HEK293 (cell line): ENCODE measurements at regions not wholly inside any gene's neighbourhood (a gene's known extent, or its start where the extent isn't known, plus 50 kb on each side); places are given as distances from the start of the nearest gene placed in this dataset.

Experiments
- CTCF ChIA-PET: fragments of 350-600 bp; formaldehyde crosslinking; extraction: SDS; loops from one replicate; lab custom pipeline; 2021; ENCODE audit warnings: antibody characterized with exemption; lab: Yijun Ruan, JAX
- POLR2A ChIA-PET: fragments of 300-600 bp; formaldehyde crosslinking; extraction: SDS; loops from one replicate; lab custom pipeline; 2020; ENCODE audit warnings: antibody characterized with exemption, inconsistent platforms; lab: Yijun Ruan, JAX
- H3K27ac ChIP-seq: fragments of 200-500 bp; sonication (Bioruptor generic); 2 replicates; pipeline ENCODE4 v1.5.1; 2014; ENCODE audit warnings: low read depth, low read length, control low read depth, inconsistent platforms; ENCODE audit errors: extremely low read depth
- H3K36me3 ChIP-seq, 2 experiments: fragments of 200-500 bp in 1 of 2; sonication (Bioruptor generic) in 1 of 2; 1 replicate in 1 of 2; 2 replicates in 1 of 2; pipeline ENCODE4 v1.5.1; 2014 to 2017; ENCODE audit warnings: inconsistent platforms in 2 of 2, low read length in 2 of 2; ENCODE audit not compliant: control insufficient read depth in 2 of 2, insufficient read depth in 1 of 2
- H3K4me1 ChIP-seq: fragments of 200-500 bp; sonication (Bioruptor generic); 2 replicates; pipeline ENCODE4 v1.5.1; 2014; ENCODE audit warnings: mild to moderate bottlenecking, low read length, inconsistent platforms; ENCODE audit not compliant: control insufficient read depth, insufficient read depth
- H3K4me3 ChIP-seq: 2 replicates; pipeline ENCODE4 v1.5.1; 2011; ENCODE audit warnings: low read depth, mild to moderate bottlenecking, control low read depth, low read length, moderate library complexity
- H3K9me3 ChIP-seq: fragments of 200-500 bp; sonication (Bioruptor generic); 2 replicates; pipeline ENCODE4 v1.5.1; 2014; ENCODE audit warnings: low read depth, low read length, inconsistent platforms; ENCODE audit not compliant: control insufficient read depth, insufficient read depth
- BCL6B ChIP-seq: fragments of 450-650 bp; formaldehyde crosslinking; IDR thresholded peaks from 2 replicates; pipeline ENCODE4 v1.5.1; 2017; ENCODE audit warnings: missing biosample characterization, missing genetic modification characterization
- EGR2 ChIP-seq: fragments of 450-650 bp; formaldehyde crosslinking; IDR thresholded peaks from 2 replicates; pipeline ENCODE4 v1.5.1; 2016; ENCODE audit warnings: low read depth, missing biosample characterization, missing genetic modification characterization
- GFI1B ChIP-seq: fragments of 450-650 bp; formaldehyde crosslinking; IDR thresholded peaks from 2 replicates; pipeline ENCODE4 v1.5.1; 2016; ENCODE audit warnings: missing biosample characterization, missing genetic modification characterization
- KLF17 ChIP-seq: fragments of 450-650 bp; formaldehyde crosslinking; IDR thresholded peaks from 2 replicates; pipeline ENCODE4 v1.5.1; 2016; ENCODE audit warnings: missing biosample characterization, missing genetic modification characterization
- KLF7 ChIP-seq: fragments of 450-650 bp; formaldehyde crosslinking; IDR thresholded peaks from 2 replicates; pipeline ENCODE4 v1.5.1; 2016; ENCODE audit warnings: missing biosample characterization, missing genetic modification characterization, borderline replicate concordance
- PRDM4 ChIP-seq: fragments of 450-650 bp; formaldehyde crosslinking; IDR thresholded peaks from 2 replicates; pipeline ENCODE4 v1.5.1; 2017; ENCODE audit warnings: missing biosample characterization, missing genetic modification characterization
- ZBTB44 ChIP-seq: fragments of 450-650 bp; IDR thresholded peaks from 2 replicates; pipeline ENCODE4 v1.5.1; 2018; ENCODE audit warnings: missing biosample characterization, mild to moderate bottlenecking, missing genetic modification characterization
- ZBTB48 ChIP-seq: fragments of 450-650 bp; formaldehyde crosslinking; IDR thresholded peaks from 2 replicates; pipeline ENCODE4 v1.5.1; 2016; ENCODE audit warnings: missing biosample characterization, missing genetic modification characterization
- ZEB2 ChIP-seq: fragments of 450-650 bp; formaldehyde crosslinking; IDR thresholded peaks from 2 replicates; pipeline ENCODE4 v1.5.1; 2016; ENCODE audit warnings: missing biosample characterization, missing genetic modification characterization
- ZIC2 ChIP-seq: fragments of 450-650 bp; formaldehyde crosslinking; IDR thresholded peaks from 2 replicates; pipeline ENCODE4 v1.5.1; 2016; ENCODE audit warnings: missing biosample characterization, missing genetic modification characterization
- ZNF140 ChIP-seq: fragments of 450-650 bp; formaldehyde crosslinking; IDR thresholded peaks from 2 replicates; pipeline ENCODE4 v1.5.1; 2016; ENCODE audit warnings: missing biosample characterization, missing genetic modification characterization
- ZNF148 ChIP-seq: fragments of 450-650 bp; formaldehyde crosslinking; IDR thresholded peaks from 2 replicates; pipeline ENCODE4 v1.5.0; 2017; ENCODE audit warnings: missing biosample characterization, missing genetic modification characterization, borderline replicate concordance
- ZNF214 ChIP-seq: fragments of 450-650 bp; formaldehyde crosslinking; IDR thresholded peaks from 2 replicates; pipeline ENCODE4 v1.5.1; 2017; ENCODE audit warnings: missing biosample characterization, mild to moderate bottlenecking, missing genetic modification characterization, borderline replicate concordance
- ZNF394 ChIP-seq: fragments of 450-650 bp; formaldehyde crosslinking; IDR thresholded peaks from 2 replicates; pipeline ENCODE4 v1.5.1; 2016; ENCODE audit warnings: missing biosample characterization, missing genetic modification characterization, mild to moderate bottlenecking, moderate library complexity, borderline replicate concordance
- ZNF404 ChIP-seq: fragments of 450-650 bp; formaldehyde crosslinking; IDR thresholded peaks from 2 replicates; pipeline ENCODE4 v1.5.1; 2017; ENCODE audit warnings: missing biosample characterization, missing genetic modification characterization
- ZNF596 ChIP-seq: fragments of 450-650 bp; IDR thresholded peaks from 2 replicates; pipeline ENCODE4 v1.5.0; 2018; ENCODE audit warnings: missing biosample characterization, mild to moderate bottlenecking, missing genetic modification characterization, moderate library complexity
- ZNF600 ChIP-seq: fragments of 450-650 bp; formaldehyde crosslinking; IDR thresholded peaks from 2 replicates; pipeline ENCODE4 v1.5.1; 2016; ENCODE audit warnings: missing biosample characterization, missing genetic modification characterization
- ZNF623 ChIP-seq: fragments of 450-650 bp; formaldehyde crosslinking; IDR thresholded peaks from 2 replicates; pipeline ENCODE4 v1.5.1; 2016; ENCODE audit warnings: missing biosample characterization, missing genetic modification characterization
- ZNF660 ChIP-seq: fragments of 450-650 bp; IDR thresholded peaks from 2 replicates; pipeline ENCODE4 v1.5.1; 2018; ENCODE audit warnings: missing biosample characterization, mild to moderate bottlenecking, missing genetic modification characterization
- ZNF670 ChIP-seq: fragments of 450-650 bp; formaldehyde crosslinking; IDR thresholded peaks from 2 replicates; pipeline ENCODE4 v1.5.1; 2016; ENCODE audit warnings: missing biosample characterization, missing genetic modification characterization, low read depth
- ZNF707 ChIP-seq: fragments of 450-650 bp; formaldehyde crosslinking; IDR thresholded peaks from 2 replicates; pipeline ENCODE4 v1.5.1; 2016; ENCODE audit warnings: missing biosample characterization, missing genetic modification characterization
- ZSCAN16 ChIP-seq: fragments of 450-650 bp; formaldehyde crosslinking; IDR thresholded peaks from 2 replicates; pipeline ENCODE4 v1.5.1; 2016; ENCODE audit warnings: missing biosample characterization, missing genetic modification characterization
- ZSCAN30 ChIP-seq: fragments of 450-650 bp; IDR thresholded peaks from 2 replicates; pipeline ENCODE4 v1.5.1; 2018; ENCODE audit warnings: missing biosample characterization, mild to moderate bottlenecking, missing genetic modification characterization, moderate library complexity
- ZXDB ChIP-seq: fragments of 450-650 bp; formaldehyde crosslinking; IDR thresholded peaks from 2 replicates; pipeline ENCODE4 v1.5.1; 2016; ENCODE audit warnings: missing biosample characterization, missing genetic modification characterization

- CTCF ChIA-PET, result no interaction called here
- no peaks in the 10 kb centered on the region for H3K4me1 ChIP-seq
- no peaks in the 10 kb centered on the region for H3K36me3 ChIP-seq
- no peak for TF ChIP-seq ZNF600 (tag by site-specific recombination)
- TF ChIP-seq ZIC2 (tag by site-specific recombination), result no peak
- TF ChIP-seq KLF7 (tag by site-specific recombination), result no peak
- no peak for TF ChIP-seq ZNF394 (tag by site-specific recombination)
- TF ChIP-seq ZNF670, result no peak
- no peak for TF ChIP-seq ZBTB48 (tag by site-specific recombination)
- no peak for TF ChIP-seq PRDM4 (tag by site-specific recombination)
- TF ChIP-seq ZNF404 (tag by site-specific recombination), result no peak
- no peak for TF ChIP-seq ZNF148 (tag by site-specific recombination)
- TF ChIP-seq ZBTB44 (tag by site-specific recombination), result no peak
- no peak for TF ChIP-seq BCL6B (tag by site-specific recombination)
- TF ChIP-seq ZNF623 (tag by site-specific recombination), result no peak
- TF ChIP-seq ZNF214 (tag by site-specific recombination), result no peak
- TF ChIP-seq ZNF660 (tag by site-specific recombination), result no peak
- TF ChIP-seq ZNF140 (tag by site-specific recombination), result no peak
- TF ChIP-seq ZEB2 (tag by site-specific recombination), result no peak
- TF ChIP-seq KLF17, result no peak
- H3K27ac ChIP-seq, result no peak overlapping the region
- no peaks in the 10 kb centered on the region for H3K9me3 ChIP-seq
- no peak overlapping the region for H3K4me3 ChIP-seq
- POLR2A ChIA-PET, result no interaction called here
These were observed 96.7 kb upstream of the MITF start for GRCh38 chr3:69642606-69643005.

GRCh38 chr3:69639851-69640250 lies 99.4 kb upstream of the MITF start:
- POLR2A ChIA-PET, result no interaction called here
- Histone ChIP-seq H3K9me3 (no peaks in the 10 kb centered on the region), H3K4me1 (no peaks in the 10 kb centered on the region), H3K36me3 (no peaks in the 10 kb centered on the region), H3K4me3 (no peak overlapping the region), H3K27ac (no peak overlapping the region)
- CTCF ChIA-PET, result no interaction called here
- TF ChIP-seq ZXDB (tag by site-specific recombination), result no peak
- no peak for TF ChIP-seq ZNF707 (tag by site-specific recombination)
- TF ChIP-seq ZNF214 (tag by site-specific recombination), result no peak
- TF ChIP-seq ZNF596, result no peak
- no peak for TF ChIP-seq GFI1B (tag by site-specific recombination)
- no peak for TF ChIP-seq ZNF140 (tag by site-specific recombination)
- TF ChIP-seq ZSCAN30 (tag by site-specific recombination), result no peak
- TF ChIP-seq ZSCAN16 (tag by site-specific recombination), result no peak
- TF ChIP-seq EGR2, result no peak
